ENCODE measurements at regions not wholly inside any gene's neighbourhood (a gene's known extent, or its start where the extent isn't known, plus 50 kb on each side); places are given as distances from the start of the nearest gene placed in this dataset.
"Not testable (repeated sequence)": the region's sequence is repeated elsewhere in the genome, so short reads cannot be mapped to it uniquely, and the experiment has no call there.

DNA sequence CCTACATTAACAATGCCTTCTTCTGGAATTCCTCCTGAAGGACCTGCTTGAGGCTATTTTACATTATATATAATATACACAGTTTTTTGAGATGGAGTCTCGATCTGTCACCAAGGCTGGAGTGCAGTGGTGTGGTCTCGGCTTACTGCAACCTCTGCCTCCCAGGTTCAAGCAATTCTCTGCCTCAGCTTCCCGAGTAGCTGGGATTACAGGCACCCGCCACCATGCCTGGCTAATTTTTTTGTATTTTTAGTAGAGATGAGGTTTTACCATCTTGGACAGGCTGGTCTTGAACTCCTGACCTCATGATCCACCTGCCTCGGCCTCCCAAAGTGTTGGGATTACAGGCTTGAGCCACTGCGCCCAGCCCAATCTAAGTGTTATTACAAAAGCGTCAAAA, 71.9 kb upstream of the PRR23C start:
- DNase-seq = not testable (repeated sequence)

DNA sequence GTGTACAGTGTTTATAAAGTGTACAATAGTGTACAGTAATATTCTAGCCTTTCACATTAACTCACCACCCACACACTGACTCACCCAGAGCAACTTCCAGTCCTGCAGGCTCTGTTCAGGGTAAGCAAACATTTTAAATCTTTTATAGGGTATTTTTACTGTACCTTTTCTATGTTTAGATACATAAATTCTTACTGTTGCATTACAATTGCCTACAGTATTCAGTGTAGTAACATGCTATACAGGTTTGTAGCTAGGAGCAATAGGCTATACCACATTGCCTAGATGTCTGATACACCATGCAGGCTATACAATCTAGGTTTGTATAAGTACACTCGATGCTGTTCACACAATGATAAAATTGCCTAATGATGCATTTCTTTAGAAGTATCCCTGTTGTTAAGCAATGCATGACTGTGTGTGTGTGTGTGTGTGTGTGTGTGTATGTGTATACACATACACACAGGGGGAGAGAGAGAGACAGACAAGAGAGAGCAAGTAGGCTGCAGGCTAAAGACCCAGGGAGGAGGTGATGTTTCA, 72.5 kb upstream of the PRR23C start:
- no peak for DNase-seq

DNA sequence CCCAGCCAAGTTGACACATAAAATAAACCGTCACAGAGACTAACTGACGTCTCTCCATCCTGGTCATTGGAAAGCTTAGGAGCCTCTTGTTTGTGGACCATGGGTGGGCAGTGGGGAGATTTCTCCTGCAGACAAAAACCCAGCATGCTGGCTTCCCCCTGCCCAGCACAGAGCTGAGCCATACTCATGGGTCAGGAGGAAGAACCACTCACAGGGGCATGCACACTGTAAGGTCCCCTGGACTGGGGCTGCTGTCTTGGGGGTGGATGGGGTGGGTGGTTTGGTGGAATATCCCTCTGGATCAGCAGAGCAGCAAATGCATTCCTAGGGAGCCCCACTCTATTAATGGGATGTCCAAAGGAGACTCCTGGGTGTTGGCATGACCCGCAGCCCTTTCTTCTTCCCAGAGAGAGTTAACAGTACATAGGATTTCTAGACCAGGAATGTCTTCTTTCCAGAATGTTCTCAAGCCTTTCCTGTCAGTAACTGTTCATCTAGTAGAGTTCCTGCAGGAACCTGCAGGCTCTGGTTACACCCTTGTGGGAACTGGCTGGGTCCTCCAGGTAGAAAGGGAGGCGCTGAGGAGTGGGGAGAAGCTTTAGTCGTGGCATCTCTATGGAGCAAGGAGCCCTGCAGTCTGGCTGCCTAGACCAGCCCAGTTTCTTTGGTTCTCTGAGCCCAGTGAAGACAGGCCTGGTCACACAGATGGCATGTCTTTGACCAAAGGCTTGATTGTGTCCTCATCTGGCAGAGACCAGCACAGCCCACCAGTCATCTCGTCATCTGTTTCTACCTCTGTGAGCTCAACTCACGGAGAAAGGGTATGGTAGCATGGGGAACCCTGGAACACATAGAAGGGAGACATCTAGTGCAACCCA, 73.4 kb upstream of the PRR23C start:
- DNase-seq = no peak

DNA sequence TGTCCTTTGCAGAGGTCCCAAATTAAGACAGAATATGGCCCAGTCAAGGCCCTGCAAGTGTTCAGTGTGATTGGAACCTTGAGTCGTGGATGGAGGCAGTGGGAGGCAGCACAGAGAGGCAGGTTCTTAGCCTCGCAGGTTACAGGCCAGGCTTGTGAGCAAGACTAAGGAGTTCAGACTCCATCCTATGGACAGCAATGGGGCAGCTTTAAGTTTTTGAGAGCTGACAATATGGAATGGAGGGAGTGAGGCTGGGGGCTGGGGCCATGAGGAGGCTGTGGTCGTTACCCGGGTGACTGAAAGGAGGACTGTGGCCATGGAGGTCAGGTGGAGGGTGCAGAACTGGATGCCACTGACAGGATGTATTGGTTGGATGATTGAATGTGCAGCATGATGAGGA, 74.1 kb upstream of the PRR23C start:
- DNase-seq = no peak

DNA sequence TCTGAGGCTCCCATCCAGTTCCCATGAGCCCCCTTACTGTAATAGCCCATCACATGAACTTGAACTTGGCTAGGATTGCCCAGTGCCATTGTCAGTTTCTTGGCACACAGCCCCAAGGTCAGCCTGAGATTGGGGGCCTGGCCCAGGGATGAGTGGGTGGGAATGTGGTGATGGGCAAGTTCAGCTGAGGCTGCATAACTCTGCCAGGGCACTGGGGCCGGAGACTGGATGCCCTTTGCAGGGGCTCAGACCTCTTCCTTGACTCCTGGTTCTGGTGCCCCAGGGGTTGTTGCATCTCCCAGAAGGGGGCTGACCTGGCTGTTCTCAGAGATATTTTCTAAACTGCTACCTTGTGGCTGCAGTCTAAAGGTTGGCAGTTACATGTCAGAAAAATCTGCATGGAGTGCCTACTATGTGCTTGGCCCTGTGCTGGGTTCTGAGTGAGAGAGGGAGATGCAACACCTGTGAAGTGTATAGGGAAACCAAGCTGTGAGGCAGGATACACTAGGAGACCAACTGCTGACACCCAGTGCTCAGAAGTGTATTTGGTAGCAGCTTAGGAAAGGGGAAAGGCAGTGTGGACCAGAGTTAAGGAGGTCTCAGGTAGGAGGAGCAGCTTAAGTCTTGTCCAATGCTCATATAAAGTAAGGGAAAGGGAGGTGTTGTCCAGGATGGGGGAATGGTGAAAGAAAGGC, 74.8 kb upstream of the PRR23C start:
- DNase-seq = no peak

DNA sequence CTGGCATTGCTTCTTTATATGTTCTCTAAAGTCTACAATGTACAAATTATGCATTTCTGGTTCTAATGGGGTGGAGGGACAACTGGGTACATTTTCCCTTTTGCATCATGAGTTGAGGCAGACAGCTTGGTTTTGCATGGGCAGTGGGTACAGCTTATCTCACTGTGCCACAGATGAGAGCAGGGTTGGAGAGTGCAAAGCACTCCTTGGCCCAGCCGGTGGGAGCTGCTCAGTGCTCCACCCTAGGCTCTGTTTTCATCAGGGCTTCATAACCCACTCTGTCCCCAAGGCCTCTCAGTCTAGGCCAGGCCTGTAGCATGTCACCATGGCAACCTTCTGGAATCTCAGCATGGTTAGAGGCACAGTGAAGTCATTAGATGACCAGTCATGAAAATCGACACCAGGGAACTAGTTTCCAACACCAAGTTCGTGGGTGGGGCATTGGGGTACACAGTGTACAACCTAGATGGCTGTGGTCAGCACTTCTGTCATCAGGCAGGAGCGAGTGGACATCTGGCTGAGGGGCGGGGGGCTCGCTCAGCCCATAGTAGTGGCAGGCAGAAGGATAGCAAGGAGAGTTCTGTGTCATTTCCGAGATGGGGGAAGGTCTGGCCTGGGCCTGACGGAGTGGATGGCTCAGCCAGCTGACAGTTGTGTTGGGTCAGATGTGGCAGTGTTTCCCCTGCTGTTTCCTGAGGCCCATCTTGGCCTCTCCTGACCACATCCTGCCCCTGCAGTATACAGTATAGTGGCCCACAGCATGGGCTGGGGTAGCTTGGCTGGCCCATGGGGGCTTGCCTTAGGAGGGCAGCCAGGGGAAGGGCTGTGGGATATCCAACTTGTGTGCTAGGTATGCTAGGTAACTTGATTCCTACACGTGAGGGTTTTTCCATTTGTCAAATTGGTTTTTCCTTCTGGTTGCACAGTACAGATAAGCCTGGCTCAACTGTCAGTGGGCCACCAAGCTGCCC, 75.7 kb upstream of the PRR23C start:
- no peak for DNase-seq

DNA sequence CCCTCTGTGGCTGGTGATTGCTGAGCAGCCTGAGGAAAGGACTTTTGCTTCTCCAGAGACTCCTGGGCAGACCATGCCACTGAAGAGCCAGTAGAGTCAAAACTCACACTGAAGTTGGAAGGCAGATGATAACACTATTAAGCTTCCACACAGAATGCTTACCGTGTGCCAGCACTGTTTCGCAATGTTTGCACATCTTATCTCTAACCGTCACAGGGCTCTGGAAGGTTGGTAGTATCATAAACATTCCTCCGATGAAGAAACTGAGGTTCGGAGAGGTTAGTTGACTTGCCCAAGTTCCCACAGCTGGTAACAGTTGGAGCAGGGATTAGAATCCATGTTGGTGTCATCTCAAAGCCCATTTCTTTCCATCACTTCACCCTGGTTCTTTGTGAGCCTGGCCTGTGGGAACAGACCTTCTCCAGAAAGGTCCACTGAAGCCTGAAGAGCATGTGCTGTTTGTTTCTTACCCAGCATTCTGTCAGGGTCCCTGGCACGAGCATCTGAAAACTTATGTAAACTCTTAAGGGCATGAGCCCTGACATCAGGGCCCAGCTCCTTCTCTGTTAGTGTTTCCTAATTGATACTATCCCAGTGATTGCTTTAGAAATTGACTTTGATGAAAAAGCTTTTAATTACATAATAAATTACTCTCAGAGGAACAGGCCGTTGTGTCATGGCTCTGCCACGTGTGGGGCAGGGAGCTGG, 77.0 kb upstream of the PRR23C start:
- no peak for DNase-seq

DNA sequence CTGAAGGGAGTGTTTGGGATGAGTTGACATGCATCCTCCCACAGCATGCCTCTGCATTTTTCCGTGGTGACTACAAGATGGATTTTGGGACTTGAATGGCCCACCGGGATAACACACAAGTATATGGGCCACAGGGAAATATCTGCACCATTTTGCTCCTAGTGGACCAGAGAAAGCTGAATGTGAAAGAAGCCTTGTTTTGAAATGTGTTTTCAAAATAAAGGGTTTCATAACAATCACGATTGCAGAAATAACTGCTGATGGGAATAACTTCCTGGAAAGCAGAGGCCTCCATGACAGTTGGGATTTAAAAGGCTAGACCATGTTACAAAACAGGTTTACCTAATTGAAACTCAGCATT, 77.5 kb upstream of the PRR23C start:
- no peak for DNase-seq

DNA sequence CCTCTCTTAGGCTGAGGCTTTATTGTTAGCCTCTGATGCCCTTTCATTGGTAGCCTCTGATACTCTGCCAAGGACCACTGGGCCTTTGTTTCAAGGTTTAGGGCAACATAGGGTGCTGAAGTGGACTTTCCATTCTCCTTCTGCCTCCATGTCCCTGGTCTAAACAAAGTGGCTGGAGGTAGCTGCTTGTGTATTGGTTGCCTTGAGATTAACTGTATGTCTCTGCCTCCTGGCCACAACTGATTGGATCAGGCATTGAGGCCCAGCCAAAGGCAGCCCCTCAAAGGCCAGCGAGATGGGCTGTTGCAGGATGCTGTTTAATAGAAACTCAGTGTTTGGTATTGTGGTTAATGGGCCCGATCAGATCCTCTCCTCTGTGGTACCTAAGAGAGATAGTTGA, 77.9 kb upstream of the PRR23C start:
- DNase-seq = no peak

DNA sequence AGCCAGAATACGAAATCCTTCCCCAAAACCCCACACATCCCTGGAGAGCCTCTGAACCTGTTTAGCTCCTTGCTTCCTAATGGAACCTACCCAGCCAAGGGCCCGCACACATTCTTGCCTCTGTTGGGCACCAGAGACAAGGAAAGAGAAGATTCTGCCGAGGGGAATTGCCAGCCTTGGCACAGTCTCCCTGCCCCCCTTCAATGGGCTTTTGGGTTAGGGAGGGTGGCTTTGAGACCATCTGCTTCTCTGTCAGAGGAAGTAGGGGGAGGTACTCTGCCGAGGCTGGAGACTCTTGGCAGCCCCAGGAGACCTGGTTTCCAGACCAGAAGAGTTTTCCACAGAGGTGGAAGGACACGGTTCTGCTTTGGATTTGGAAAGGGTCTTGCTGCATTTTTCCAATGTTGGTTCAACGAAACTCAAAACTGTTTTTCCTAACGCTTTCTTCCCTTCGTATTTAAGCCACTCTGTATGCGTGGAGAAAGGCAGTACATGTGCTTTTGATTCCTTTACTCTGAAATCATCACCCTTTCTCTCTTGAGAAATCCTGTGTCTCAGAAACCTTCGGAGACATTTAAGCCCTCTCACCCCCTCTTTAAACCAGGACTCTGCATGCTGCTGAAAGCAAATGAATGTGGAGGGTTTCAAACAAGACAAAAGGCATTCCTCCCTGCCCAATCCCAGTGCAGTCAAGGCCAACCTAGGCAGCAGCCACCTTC, 78.8 kb upstream of the PRR23C start:
- no peak for DNase-seq

DNA sequence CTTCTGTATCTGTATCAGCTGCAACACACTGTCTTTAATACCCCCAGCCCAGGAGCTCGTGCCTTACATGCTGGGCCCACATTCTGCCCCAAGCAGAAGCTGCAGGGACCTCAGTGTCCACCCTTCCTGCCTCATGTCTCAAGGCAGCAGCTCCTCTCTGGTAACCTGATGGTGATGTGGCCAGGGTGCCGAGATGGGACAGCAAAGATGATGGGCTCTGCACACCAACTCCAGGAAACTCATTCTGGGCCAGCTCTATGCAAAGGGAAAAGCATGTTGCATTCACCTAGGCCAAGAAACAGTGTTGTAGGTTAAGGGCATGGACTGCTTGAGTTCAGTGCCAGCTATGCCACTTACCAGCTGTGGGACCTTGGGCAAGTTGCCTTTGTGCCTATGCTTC, 79.5 kb upstream of the PRR23C start:
- no peak for DNase-seq

DNA sequence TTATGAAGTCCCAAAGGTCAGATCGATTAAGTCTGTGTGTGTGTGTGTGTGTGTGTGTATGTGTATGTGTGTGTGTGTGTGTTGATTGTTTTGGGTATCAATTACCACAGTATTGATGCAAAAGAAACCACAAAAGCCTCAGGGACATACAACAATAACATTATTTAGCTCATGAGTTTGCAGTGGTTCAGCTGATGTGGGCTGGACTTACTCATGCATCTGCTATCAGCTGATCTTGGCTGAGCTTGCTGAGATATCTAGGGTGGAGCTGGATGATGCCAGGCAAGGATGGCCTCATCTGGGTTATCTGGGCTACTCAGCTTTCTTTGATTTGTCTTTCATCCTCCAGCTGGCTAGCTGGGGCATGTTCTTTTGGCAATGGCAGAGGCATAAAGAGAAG, 82.4 kb upstream of the PRR23C start:
- DNase-seq = no peak

DNA sequence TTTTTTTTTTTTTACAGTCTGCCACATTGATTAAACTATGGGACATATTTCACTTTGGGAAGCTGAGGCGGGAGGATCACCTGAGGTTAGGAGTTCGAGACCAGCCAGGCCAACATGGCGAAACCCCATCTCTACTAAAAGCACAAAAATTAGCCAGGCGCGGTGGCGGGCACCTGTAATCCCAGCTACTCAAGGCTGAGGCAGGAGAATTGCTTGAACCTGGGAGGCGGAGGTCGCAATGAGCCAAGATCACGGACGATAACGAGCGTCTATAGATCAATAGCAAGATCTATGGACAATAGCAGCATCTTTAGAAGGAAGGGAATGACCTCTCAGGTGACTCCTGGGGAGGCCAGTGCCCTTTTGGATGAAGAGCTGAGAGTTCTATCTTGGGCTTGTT, 82.9 kb upstream of the PRR23C start:
- DNase-seq = not testable (repeated sequence)

DNA sequence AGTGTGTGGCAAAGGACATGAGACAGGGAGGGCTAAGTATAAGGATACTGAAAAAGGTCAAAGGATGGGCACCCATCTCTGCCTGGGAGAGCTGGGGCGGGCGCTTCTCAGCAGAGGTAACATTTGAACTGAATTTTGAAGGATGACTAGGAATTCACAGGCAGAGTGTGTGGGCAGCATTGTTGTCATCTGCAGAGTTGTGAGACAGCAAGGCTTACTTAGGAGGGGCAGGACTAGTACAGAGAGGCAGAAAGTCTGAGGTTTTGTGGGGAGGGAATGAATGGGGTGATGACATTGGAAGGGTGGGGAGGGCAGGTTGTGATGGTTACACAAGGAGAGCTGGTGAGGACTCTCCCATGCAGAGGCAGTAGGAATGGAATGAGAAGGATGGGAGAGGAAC, 84.1 kb upstream of the PRR23C start:
- no peak for DNase-seq

DNA sequence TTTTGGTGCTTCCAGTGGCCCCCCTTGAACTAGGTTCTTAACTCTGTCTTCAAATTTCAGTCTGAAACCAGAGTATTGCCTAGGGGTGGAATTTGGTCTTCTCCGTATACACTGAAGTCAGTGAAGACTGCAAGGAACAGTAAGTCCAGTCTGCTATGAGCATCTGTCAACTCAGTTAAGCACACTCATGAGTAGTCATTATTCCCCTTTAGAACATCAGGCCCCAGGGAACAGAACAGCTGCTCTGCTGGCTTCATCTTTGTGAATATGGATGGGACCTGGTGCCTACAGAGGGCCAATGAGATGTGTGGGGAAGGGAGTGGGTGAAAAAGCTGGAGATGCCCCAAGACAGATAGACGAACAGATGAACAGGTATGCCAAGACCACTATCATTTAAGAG, 85.2 kb upstream of the PRR23C start:
- DNase-seq = no peak

DNA sequence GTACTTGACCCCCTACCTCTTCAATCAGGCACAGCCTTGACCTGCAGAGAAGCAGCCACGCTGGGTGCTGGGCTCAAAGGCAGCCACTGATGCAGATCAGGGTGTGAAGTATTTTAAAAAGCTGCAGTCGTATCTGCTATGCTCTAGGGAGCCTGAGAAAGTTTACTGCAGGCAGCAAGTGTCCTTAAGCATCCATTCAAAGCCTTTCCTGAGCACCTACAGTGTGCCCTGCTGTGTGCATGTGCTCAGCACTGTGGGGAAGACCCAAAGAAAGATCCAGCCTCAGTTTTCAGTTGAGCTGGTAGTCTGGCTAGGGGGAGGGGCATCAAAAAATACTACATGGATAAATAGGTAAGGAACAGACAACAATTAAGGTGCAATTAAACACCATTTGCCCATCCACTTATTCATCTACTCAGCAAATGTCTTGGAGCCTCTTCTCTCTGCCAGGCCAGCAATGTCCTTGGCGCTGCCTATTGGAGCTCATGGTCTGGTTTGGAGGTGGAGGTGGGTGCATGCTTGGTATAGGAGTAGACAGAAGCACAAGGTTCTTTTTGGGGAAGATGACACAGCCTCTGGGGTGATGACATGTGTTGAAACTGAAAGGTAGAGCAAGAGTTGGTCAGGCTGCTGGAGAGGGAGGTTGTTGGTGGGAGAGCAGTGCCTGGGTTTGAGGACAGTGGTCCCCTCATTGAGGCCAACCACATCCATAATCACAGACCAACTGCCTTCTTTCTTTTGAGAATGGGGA, 85.9 kb upstream of the PRR23C start:
- DNase-seq = no peak

DNA sequence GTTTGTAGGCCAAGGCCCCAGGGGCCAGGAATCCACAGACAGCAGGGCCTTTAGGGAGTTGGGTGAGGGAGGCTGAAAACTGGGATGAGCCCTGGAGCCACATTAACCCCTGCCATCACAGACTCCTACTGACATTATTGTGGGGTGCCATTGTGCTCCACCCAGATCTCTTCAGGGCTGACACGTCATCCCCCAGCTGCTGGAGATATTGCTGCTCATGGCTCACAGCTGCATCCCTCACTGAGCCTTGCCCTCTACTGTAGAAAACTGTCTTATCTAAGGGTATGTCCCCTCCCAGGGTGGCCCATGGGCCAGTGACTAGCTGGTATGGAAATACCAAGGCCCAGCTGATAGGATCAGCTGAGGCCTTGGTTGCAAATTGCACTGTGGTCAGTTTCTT, 87.3 kb upstream of the PRR23C start:
- DNase-seq = no peak

DNA sequence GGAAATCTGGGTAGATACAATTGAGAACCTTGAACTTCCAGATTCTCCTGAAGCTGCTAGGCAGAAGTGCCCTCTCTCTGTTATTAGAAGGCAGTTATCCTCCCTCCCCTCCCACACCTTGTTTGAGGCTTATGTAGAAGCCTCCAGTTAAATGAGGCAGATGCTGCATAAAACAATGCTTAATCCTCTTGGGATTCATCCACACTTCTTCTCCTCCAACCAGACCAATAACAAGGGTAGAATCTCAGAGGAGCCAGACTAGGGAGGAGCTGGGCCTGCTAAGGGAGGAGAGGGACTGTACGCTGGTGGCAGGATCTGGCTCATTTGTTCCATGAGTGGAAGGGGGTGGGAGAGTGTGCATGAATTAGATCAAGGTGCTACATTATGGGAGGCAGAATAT, 88.3 kb upstream of the PRR23C start:
- DNase-seq = no peak

DNA sequence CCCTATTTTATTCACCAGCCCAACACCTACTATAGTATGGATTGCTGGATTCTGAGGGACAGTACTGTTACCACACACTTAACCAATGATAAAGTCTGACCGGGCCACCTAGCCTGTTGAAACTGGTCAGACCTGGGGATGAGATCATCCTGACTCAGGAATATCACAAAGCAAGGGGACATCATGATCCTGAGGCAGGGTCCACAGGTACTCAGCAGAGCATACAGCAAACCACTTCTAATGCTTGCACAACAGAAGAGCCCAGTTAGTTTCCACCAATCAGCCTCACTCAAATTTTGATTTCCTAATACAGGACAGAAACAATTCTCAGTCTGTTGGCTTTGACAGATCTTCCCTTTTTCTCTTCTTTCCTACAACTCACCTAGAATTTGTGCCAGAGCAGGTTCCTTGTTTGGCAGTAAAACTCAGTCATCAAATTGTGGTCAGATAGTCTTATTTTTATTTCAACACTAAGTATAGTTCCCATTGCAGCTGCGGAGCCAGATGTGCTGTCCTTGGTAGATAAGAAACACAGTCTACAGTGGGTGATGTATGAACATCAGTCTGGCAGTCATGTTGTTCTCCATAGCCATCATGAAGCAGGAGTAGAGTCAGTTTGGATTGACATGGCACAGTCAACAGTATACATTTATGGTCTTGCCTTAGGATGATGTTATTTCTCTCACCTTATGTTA, 90.1 kb upstream of the PRR23C start:
- no peak for DNase-seq

DNA sequence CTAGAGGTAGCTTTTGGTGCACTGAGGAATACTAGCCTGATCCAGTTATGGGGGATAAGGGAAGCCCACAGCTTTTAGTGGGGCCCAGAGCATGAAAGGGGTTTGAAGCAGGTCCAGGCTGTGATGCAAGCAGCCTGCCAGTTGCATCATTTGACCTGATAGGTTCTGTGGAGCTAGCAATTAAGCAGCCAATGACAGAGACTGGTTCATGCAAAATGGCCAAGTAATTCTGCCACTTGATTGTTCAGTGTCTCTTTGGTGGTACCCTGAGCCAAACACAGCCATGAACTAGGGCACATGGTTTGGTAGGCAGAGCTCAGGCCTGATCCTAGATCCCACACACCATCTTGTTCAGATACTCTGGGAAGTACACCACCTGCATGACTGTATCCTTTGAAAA, 91.0 kb upstream of the PRR23C start:
- DNase-seq = no peak
